NCI-H2196 (cell line): ENCODE measurements at regions not wholly inside any gene's neighbourhood (a gene's known extent, or its start where the extent isn't known, plus 50 kb on each side); places are given as distances from the start of the nearest gene placed in this dataset.

Experiments
- DNase-seq: peaks from one replicate; lab custom pipeline; 2025; ENCODE audit not compliant: unreplicated experiment; lab: John Stamatoyannopoulos, UW

GRCh38 chr7:156162451-156162850, 350.2 kb upstream of the SHH start:
- DNase-seq, result no peak

- no peak for DNase-seq
These were observed 348.5 kb upstream of the SHH start for GRCh38 chr7:156160811-156161210.

- DNase-seq, result no peak
These were observed 346.4 kb upstream of the SHH start for GRCh38 chr7:156158693-156159092.

GRCh38 chr7:156158213-156158612, 345.9 kb upstream of the SHH start:
- DNase-seq, result no peak

- DNase-seq, result no peak
These were observed 345.2 kb upstream of the SHH start for GRCh38 chr7:156157409-156158012.

GRCh38 chr7:156156734-156157408, 344.6 kb upstream of the SHH start:
- no peak for DNase-seq

- DNase-seq, result no peak
These were observed 343.9 kb upstream of the SHH start for GRCh38 chr7:156155988-156156733.

GRCh38 chr7:156153590-156153989, 341.3 kb upstream of the SHH start:
- DNase-seq, result no peak

- DNase-seq, result no peak
These were observed 340.1 kb upstream of the SHH start for GRCh38 chr7:156152390-156152789.

- no peak for DNase-seq
These were observed 339.4 kb upstream of the SHH start for GRCh38 chr7:156151658-156152057.

GRCh38 chr7:156151078-156151477, 338.8 kb upstream of the SHH start:
- DNase-seq, result no peak

- no peak for DNase-seq
These were observed 336.7 kb upstream of the SHH start for GRCh38 chr7:156148995-156149394.

GRCh38 chr7:156148547-156148946, 336.3 kb upstream of the SHH start:
- no peak for DNase-seq

GRCh38 chr7:156147756-156148504, 335.7 kb upstream of the SHH start:
- no peak for DNase-seq

GRCh38 chr7:156147104-156147503, 334.8 kb upstream of the SHH start:
- DNase-seq, result no peak

- DNase-seq, result no peak
These were observed 333.7 kb upstream of the SHH start for GRCh38 chr7:156145996-156146395.

- DNase-seq, result no peak
These were observed 332.9 kb upstream of the SHH start for GRCh38 chr7:156145184-156145583.

- no peak for DNase-seq
These were observed 331.4 kb upstream of the SHH start for GRCh38 chr7:156143683-156144082.

GRCh38 chr7:156143158-156143557, 330.9 kb upstream of the SHH start:
- no peak for DNase-seq

GRCh38 chr7:156141941-156142340, 329.7 kb upstream of the SHH start:
- DNase-seq, result no peak

- DNase-seq, result no peak
These were observed 328.6 kb upstream of the SHH start for GRCh38 chr7:156140896-156141295.

GRCh38 chr7:156140447-156140846, 328.2 kb upstream of the SHH start:
- no peak for DNase-seq
